GM23248 (cell line): ENCODE measurements at regions not wholly inside any gene's neighbourhood (a gene's known extent, or its start where the extent isn't known, plus 50 kb on each side); places are given as distances from the start of the nearest gene placed in this dataset.

ENCODE experiments used
- EZH2 ChIP-seq: fragments of 200-600 bp; sonication (generic); IDR thresholded peaks from 2 replicates; pipeline ENCODE4 v1.6.1; 2018; ENCODE audit warnings: antibody characterized with exemption, mild to moderate bottlenecking; ENCODE audit not compliant: insufficient read depth, poor library complexity, severe bottlenecking
- EZH2phosphoT487 ChIP-seq: fragments of 200-600 bp; sonication (generic); IDR thresholded peaks from 2 replicates; pipeline ENCODE4 v1.6.1; 2018; ENCODE audit warnings: antibody characterized with exemption, moderate library complexity, mild to moderate bottlenecking, low read depth; ENCODE audit not compliant: insufficient read depth

DNA sequence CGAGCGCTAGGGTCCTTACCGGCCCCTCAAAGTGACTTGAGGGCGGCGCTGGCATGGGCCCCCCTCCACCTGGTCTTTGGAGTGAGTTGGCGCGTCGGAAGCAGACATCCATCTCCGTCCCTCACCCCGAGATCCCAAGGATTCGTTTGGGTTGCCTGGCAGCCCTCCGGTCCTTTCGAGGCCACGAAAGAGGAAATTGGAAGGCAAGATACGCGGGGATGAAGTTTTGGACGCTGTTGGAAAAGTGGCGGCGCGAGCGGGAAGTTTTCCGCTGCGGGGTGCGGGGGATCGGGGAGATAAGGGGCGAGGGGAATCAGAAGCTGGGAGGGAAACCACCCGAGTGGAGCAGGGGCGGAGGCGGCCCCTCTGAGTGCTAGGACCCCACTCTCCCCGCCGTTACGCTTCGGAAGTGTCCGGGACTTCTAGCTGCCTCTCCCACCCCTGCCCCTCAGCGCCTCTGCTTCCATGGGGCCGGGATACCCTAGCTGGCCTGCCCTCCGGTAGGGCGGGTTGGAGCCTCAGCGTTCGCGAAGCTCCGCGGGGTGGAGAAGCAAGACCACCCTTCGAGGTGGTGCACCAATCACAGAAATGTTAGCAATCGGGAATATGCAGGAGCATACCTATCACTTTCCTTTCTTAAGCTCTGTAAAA is 57.8 kb downstream of the FRMPD3 start:
- TF ChIP-seq EZH2phosphoT487 (no peak), EZH2 (peak; percentile 86)
